Vagina (tissue), 2 donors: ENCODE measurements at regions not wholly inside any gene's neighbourhood (a gene's known extent, or its start where the extent isn't known, plus 50 kb on each side); places are given as distances from the start of the nearest gene placed in this dataset.

Experiments used
- POLR2A ChIP-seq, 2 donors: fragments of 450-650 bp; IDR thresholded peaks; one replicate each; pipeline ENCODE4 v1.6.1; 2017; ENCODE audit warnings: antibody characterized with exemption in 2 of 2, mild to moderate bottlenecking in 2 of 2, moderate library complexity in 2 of 2
- POLR2AphosphoS5 ChIP-seq, 2 donors: sonication (generic); formaldehyde crosslinking; IDR thresholded peaks; one replicate each; pipeline ENCODE4 v1.9.0; 2017; ENCODE audit warnings: antibody characterized with exemption in 2 of 2, mild to moderate bottlenecking in 2 of 2, low read depth in 1 of 2; ENCODE audit not compliant: insufficient read depth in 1 of 2
- TF ChIP-seq, protein P1 (sequence below), 3 experiments: fragments of 450-650 bp in 2 of 3; fragments of 200-600 bp in 1 of 3; sonication (generic) in 1 of 3; IDR thresholded peaks; one replicate each; pipeline ENCODE4 v1.5.1; 2017 to 2019; ENCODE audit warnings: antibody characterized with exemption in 3 of 3, mild to moderate bottlenecking in 2 of 3, moderate library complexity in 2 of 3

- TF ChIP-seq, protein P1, sequence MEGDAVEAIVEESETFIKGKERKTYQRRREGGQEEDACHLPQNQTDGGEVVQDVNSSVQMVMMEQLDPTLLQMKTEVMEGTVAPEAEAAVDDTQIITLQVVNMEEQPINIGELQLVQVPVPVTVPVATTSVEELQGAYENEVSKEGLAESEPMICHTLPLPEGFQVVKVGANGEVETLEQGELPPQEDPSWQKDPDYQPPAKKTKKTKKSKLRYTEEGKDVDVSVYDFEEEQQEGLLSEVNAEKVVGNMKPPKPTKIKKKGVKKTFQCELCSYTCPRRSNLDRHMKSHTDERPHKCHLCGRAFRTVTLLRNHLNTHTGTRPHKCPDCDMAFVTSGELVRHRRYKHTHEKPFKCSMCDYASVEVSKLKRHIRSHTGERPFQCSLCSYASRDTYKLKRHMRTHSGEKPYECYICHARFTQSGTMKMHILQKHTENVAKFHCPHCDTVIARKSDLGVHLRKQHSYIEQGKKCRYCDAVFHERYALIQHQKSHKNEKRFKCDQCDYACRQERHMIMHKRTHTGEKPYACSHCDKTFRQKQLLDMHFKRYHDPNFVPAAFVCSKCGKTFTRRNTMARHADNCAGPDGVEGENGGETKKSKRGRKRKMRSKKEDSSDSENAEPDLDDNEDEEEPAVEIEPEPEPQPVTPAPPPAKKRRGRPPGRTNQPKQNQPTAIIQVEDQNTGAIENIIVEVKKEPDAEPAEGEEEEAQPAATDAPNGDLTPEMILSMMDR (IDR thresholded peaks at IDR 0.05) = no peak
- no peak for TF ChIP-seq POLR2A (IDR thresholded peaks at IDR 0.05)
- TF ChIP-seq POLR2AphosphoS5 (IDR thresholded peaks at IDR 0.05; ENCODE audit: insufficient read depth in 1 of 2, low read depth in 1 of 2) = no peak
Observed at GRCh38 chr1:193333166-193333565, 146.8 kb upstream of the B3GALT2 start.
